ENCODE measurements at regions not wholly inside any gene's neighbourhood (a gene's known extent, or its start where the extent isn't known, plus 50 kb on each side); places are given as distances from the start of the nearest gene placed in this dataset.
"Not testable (repeated sequence)": the region's sequence is repeated elsewhere in the genome, so short reads cannot be mapped to it uniquely, and the experiment has no call there.

- in situ Hi-C loops (cut with HindIII; ENCODE audit: low sequenced_read_pairs) = loop anchor here (10.0 kb wide), 1 partner anchor 63 kb away; no protein-coding TSS in a partner anchor
Measured at GRCh38 chr2:11068079-11068741, 87.1 kb upstream of the SLC66A3 start.

- in situ Hi-C loops (cut with HindIII; ENCODE audit: low sequenced_read_pairs) = loop anchor here (10.0 kb wide), 1 partner anchor 64 kb away; no protein-coding TSS in a partner anchor
Measured at GRCh38 chr2:11068856-11069526, 86.3 kb upstream of the SLC66A3 start.

- in situ Hi-C loops (cut with HindIII; ENCODE audit: low sequenced_read_pairs) = loop anchor here (10.0 kb wide), 1 partner anchor 65 kb away; no protein-coding TSS in a partner anchor
Measured at GRCh38 chr2:11069566-11070185, 85.6 kb upstream of the SLC66A3 start.

- in situ Hi-C loops (cut with HindIII; ENCODE audit: low sequenced_read_pairs) = no loop called here
Measured at GRCh38 chr2:11071211-11071610, 84.1 kb upstream of the SLC66A3 start.

GRCh38 chr2:11071939-11072338, 83.3 kb upstream of the SLC66A3 start:
- in situ Hi-C loops (cut with HindIII; ENCODE audit: low sequenced_read_pairs) = no loop called here

- in situ Hi-C loops (cut with HindIII; ENCODE audit: low sequenced_read_pairs) = no loop called here
Measured at GRCh38 chr2:11072550-11072949, 82.7 kb upstream of the SLC66A3 start.

- in situ Hi-C loops (cut with HindIII; ENCODE audit: low sequenced_read_pairs) = no loop called here
Measured at GRCh38 chr2:11073251-11073650, 82.0 kb upstream of the SLC66A3 start.

GRCh38 chr2:11073776-11074175, 81.5 kb upstream of the SLC66A3 start:
- in situ Hi-C loops (cut with HindIII; ENCODE audit: low sequenced_read_pairs) = no loop called here

- in situ Hi-C loops (cut with HindIII; ENCODE audit: low sequenced_read_pairs) = no loop called here
Measured at GRCh38 chr2:11074246-11074820, 80.9 kb upstream of the SLC66A3 start.

- in situ Hi-C loops (cut with HindIII; ENCODE audit: low sequenced_read_pairs) = no loop called here
Measured at GRCh38 chr2:11075221-11075620, 80.0 kb upstream of the SLC66A3 start.

GRCh38 chr2:11077411-11077810, 77.9 kb upstream of the SLC66A3 start:
- in situ Hi-C loops (cut with HindIII; ENCODE audit: low sequenced_read_pairs) = no loop called here

GRCh38 chr2:11079136-11079824, 76.0 kb upstream of the SLC66A3 start:
- in situ Hi-C loops (cut with HindIII; ENCODE audit: low sequenced_read_pairs) = no loop called here

GRCh38 chr2:11080253-11081115, 74.8 kb upstream of the SLC66A3 start:
- in situ Hi-C loops (cut with HindIII; ENCODE audit: low sequenced_read_pairs) = no loop called here

- in situ Hi-C loops (cut with HindIII; ENCODE audit: low sequenced_read_pairs) = no loop called here
Measured at GRCh38 chr2:11082880-11083279, 72.4 kb upstream of the SLC66A3 start.

- in situ Hi-C loops (cut with HindIII; ENCODE audit: low sequenced_read_pairs) = not testable (repeated sequence)
Measured at GRCh38 chr2:11088821-11089220, 66.4 kb upstream of the SLC66A3 start.

- in situ Hi-C loops (cut with HindIII; ENCODE audit: low sequenced_read_pairs) = no loop called here
Measured at GRCh38 chr2:11090187-11090586, 65.1 kb upstream of the SLC66A3 start.

- in situ Hi-C loops (cut with HindIII; ENCODE audit: low sequenced_read_pairs) = no loop called here
Measured at GRCh38 chr2:11092701-11093335, 62.4 kb upstream of the SLC66A3 start.

GRCh38 chr2:11093467-11093866, 61.8 kb upstream of the SLC66A3 start:
- in situ Hi-C loops (cut with HindIII; ENCODE audit: low sequenced_read_pairs) = no loop called here

GRCh38 chr2:11094021-11094810, 61.1 kb upstream of the SLC66A3 start:
- in situ Hi-C loops (cut with HindIII; ENCODE audit: low sequenced_read_pairs) = no loop called here

All from endothelial cell of hepatic sinusoid (primary cell).